ENCODE measurements at regions not wholly inside any gene's neighbourhood (a gene's known extent, or its start where the extent isn't known, plus 50 kb on each side); places are given as distances from the start of the nearest gene placed in this dataset.
"Not testable (repeated sequence)": the region's sequence is repeated elsewhere in the genome, so short reads cannot be mapped to it uniquely, and the experiment has no call there.

DNA sequence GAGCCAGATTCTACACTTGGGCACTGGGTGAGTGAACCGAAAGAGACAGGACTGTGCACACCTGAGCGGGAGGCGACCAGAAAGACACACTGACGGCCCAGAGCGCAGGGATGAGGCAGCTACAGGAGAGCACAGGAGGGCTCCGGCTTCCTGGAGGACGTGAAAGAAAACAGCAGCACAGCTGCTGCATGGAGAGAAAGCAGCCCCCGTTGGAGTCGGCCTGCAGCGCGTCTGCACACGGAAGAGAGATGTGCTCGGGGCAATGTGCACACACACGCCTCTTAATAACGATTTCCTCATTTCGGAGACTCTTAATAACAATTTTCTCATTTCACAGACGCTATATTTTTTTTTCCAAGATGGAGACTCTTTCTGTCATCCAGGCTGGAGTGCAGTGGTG, 160.4 kb downstream of the CTTN start:
- Mint-ChIP-seq H3K27me3 (ENCODE audit: low read depth) (peaks cover 16% of the 10 kb centered on the region), H3K9me3 (ENCODE audit: low read depth) (no peaks in the 10 kb centered on the region), H3K27ac (ENCODE audit: unreplicated experiment) (no peak overlapping the region), H3K4me1 (ENCODE audit: low read depth) (no peaks in the 10 kb centered on the region), H3K4me3 (ENCODE audit: unreplicated experiment) (no peak overlapping the region), H3K36me3 (ENCODE audit: low read depth) (no peaks in the 10 kb centered on the region)
- TF ChIP-seq, protein P1, sequence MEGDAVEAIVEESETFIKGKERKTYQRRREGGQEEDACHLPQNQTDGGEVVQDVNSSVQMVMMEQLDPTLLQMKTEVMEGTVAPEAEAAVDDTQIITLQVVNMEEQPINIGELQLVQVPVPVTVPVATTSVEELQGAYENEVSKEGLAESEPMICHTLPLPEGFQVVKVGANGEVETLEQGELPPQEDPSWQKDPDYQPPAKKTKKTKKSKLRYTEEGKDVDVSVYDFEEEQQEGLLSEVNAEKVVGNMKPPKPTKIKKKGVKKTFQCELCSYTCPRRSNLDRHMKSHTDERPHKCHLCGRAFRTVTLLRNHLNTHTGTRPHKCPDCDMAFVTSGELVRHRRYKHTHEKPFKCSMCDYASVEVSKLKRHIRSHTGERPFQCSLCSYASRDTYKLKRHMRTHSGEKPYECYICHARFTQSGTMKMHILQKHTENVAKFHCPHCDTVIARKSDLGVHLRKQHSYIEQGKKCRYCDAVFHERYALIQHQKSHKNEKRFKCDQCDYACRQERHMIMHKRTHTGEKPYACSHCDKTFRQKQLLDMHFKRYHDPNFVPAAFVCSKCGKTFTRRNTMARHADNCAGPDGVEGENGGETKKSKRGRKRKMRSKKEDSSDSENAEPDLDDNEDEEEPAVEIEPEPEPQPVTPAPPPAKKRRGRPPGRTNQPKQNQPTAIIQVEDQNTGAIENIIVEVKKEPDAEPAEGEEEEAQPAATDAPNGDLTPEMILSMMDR (IDR thresholded peaks at IDR 0.05) = no peak
- DNase-seq (ENCODE audit: low spot score) = peak; percentile 44

DNA sequence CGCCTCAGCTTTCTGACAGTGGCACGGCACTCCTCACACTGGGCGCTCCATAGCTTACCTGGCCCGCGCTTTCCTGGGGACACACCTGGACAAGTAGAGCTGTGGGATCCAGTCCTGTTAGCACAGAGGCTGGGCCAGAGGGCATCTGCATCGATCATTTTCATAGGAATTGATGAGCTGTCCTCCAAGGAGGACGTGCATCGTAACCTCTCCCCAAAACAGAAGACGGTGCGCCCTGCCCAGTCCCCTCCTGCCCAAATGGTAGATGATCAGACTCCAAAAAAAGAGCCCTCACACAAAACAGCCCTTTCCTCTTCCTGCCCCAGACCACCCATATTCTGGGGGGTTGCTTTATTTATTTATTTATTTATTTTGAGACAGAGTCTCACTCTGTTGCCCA, 161.2 kb downstream of the CTTN start:
- no peaks in the 10 kb centered on the region for H3K4me1 Mint-ChIP-seq (ENCODE audit: low read depth)
- peaks cover 19% of the 10 kb centered on the region for H3K27me3 Mint-ChIP-seq (ENCODE audit: low read depth)
- no peak overlapping the region for H3K4me3 Mint-ChIP-seq (ENCODE audit: unreplicated experiment)
- no peaks in the 10 kb centered on the region for H3K9me3 Mint-ChIP-seq (ENCODE audit: low read depth)
- DNase-seq (ENCODE audit: low spot score) = peak; percentile 76
- H3K27ac Mint-ChIP-seq (ENCODE audit: unreplicated experiment) = no peak overlapping the region
- H3K36me3 Mint-ChIP-seq (ENCODE audit: low read depth) = no peaks in the 10 kb centered on the region
- TF ChIP-seq, protein P1 (IDR thresholded peaks at IDR 0.05) = no peak

DNA sequence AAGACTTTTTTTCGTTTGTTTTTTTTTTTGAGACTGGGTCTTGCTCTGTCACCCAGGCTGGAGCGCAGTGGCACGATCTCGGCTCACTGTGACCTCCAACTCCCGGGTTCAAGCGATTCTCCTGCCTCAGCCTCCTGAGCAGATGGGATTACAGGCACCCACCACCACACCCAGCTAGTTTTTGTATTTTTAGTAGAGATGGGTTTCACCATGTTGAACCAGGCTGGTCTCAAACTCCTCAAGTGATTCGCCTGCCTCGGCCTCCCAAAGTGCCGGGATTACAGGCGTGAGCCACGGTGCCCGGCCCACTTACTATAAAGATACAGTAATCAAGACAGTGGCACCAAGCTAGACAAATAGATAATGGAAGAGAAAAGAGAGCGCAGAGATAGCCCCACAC, 162.3 kb downstream of the CTTN start:
- H3K36me3 Mint-ChIP-seq (ENCODE audit: low read depth); H3K27ac Mint-ChIP-seq (ENCODE audit: unreplicated experiment); H3K9me3 Mint-ChIP-seq (ENCODE audit: low read depth); H3K4me3 Mint-ChIP-seq (ENCODE audit: unreplicated experiment); H3K4me1 Mint-ChIP-seq (ENCODE audit: low read depth): not testable (repeated sequence)
- DNase-seq (ENCODE audit: low spot score) = peak; percentile 26
- peaks cover 19% of the 10 kb centered on the region for H3K27me3 Mint-ChIP-seq (ENCODE audit: low read depth)

DNA sequence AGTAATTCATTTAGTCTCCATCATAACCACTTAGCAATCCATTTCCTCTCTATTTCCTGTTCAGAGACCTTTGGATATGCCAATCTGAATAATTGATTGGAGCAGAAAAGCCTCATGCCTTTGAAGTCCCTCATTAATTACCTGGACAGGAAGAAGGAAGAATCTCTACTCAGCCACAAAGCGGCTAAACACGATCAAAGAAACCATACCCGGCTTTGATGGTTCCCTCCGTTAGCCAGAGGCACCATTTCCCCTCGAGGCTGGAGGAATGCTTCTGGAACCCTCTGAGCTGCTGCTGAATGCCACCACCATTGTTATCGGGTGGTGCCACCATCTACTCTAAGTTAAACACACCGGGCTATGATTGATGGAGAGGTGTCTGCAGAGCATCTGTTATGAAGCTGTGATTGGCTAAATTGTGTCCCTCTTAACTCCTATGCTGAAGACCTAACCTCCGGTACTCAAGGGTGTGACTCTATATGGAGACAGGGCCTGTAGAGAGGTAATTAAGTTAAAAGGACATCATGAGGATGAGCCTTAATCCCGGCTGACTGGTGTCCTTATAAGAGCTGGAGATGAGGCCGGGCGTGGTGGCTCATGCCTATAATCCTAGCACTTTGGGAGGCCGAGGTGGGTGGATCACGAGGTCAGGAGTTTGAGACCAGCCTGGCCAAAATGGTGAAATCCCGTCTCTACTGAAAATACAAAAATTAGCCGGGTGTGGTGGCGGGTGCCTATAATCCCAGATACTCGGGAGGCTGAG, 168.6 kb downstream of the CTTN start:
- peaks cover 8% of the 10 kb centered on the region for H3K27me3 Mint-ChIP-seq (ENCODE audit: low read depth)
- H3K4me1 Mint-ChIP-seq (ENCODE audit: low read depth) = peaks cover 14% of the 10 kb centered on the region
- DNase-seq (ENCODE audit: low spot score) = peak; percentile 15
- TF ChIP-seq, protein P1 (IDR thresholded peaks at IDR 0.05) = no peak
- no peaks in the 10 kb centered on the region for H3K36me3 Mint-ChIP-seq (ENCODE audit: low read depth)
- no peak overlapping the region for H3K27ac Mint-ChIP-seq (ENCODE audit: unreplicated experiment)
- H3K9me3 Mint-ChIP-seq (ENCODE audit: low read depth) = no peaks in the 10 kb centered on the region
- no peak overlapping the region for H3K4me3 Mint-ChIP-seq (ENCODE audit: unreplicated experiment)

DNA sequence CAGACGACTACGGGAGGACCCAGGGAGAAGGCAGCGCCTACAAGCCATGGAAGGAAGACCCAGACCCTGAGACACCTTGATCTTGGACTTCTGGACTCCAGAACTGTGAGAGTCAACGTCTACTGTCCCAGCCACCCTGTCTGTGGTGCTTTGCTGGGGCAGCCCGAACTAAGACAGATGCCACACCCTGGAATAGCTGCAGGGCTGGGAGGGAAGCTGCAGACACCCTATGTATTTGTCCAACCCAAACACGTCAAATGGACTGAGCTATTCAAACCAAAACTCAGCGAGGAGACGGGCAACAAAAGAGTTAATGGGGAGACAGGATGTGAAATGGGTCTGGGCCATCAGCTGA, 169.3 kb downstream of the CTTN start:
- H3K4me3 Mint-ChIP-seq (ENCODE audit: unreplicated experiment) = peak overlapping the region; percentile 79
- no peaks in the 10 kb centered on the region for H3K36me3 Mint-ChIP-seq (ENCODE audit: low read depth)
- peaks cover 14% of the 10 kb centered on the region for H3K4me1 Mint-ChIP-seq (ENCODE audit: low read depth)
- peaks cover 6% of the 10 kb centered on the region for H3K27me3 Mint-ChIP-seq (ENCODE audit: low read depth)
- peak overlapping the region; percentile 85 for H3K27ac Mint-ChIP-seq (ENCODE audit: unreplicated experiment)
- DNase-seq (ENCODE audit: low spot score) = peak; percentile 47
- TF ChIP-seq, protein P1 (IDR thresholded peaks at IDR 0.05) = no peak
- no peaks in the 10 kb centered on the region for H3K9me3 Mint-ChIP-seq (ENCODE audit: low read depth)

Data from chondrocyte (in vitro differentiated cells).